Mammary epithelial cell (primary cell): ENCODE measurements at regions not wholly inside any gene's neighbourhood (a gene's known extent, or its start where the extent isn't known, plus 50 kb on each side); places are given as distances from the start of the nearest gene placed in this dataset.

Source experiments
- EZH2 ChIP-seq: IDR thresholded peaks from 2 replicates; pipeline ENCODE4 v1.6.1; 2012; ENCODE audit warnings: low read length, inconsistent platforms, borderline replicate concordance
- TF ChIP-seq, protein P1 (sequence below), 2 donors: IDR thresholded peaks in 1 of 2; conservative IDR thresholded peaks in 1 of 2; 2 replicates each; pipeline ENCODE4 v1.5.1; 2011 to 2012; ENCODE audit warnings: inconsistent platforms in 2 of 2, low read length in 2 of 2, mild to moderate bottlenecking in 2 of 2, control low read depth in 1 of 2, low read depth in 1 of 2; ENCODE audit not compliant: insufficient read depth in 1 of 2; ENCODE audit errors: extremely low read depth in 1 of 2

DNA sequence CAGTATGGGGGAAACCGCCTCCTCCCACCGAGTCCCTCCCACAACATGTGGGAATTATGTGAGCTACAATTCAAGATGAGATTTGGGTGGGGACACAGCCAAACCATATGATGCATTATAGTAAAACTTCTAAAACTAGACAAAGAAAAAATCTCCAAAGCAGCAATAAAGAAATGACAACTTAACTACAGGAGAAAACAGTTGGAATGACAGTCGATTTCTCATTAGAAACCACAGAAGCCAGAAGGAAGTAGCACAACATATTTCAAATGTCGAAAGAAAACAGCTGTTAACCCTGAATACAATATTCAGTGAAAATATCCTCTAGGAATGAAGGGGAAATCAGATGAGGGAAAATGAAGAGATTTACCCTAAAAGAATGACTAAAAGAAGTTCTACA is 53.5 kb upstream of the TCF4 start:
- TF ChIP-seq, protein P1, sequence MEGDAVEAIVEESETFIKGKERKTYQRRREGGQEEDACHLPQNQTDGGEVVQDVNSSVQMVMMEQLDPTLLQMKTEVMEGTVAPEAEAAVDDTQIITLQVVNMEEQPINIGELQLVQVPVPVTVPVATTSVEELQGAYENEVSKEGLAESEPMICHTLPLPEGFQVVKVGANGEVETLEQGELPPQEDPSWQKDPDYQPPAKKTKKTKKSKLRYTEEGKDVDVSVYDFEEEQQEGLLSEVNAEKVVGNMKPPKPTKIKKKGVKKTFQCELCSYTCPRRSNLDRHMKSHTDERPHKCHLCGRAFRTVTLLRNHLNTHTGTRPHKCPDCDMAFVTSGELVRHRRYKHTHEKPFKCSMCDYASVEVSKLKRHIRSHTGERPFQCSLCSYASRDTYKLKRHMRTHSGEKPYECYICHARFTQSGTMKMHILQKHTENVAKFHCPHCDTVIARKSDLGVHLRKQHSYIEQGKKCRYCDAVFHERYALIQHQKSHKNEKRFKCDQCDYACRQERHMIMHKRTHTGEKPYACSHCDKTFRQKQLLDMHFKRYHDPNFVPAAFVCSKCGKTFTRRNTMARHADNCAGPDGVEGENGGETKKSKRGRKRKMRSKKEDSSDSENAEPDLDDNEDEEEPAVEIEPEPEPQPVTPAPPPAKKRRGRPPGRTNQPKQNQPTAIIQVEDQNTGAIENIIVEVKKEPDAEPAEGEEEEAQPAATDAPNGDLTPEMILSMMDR (conservative IDR thresholded peaks at IDR 0.05 in 1 of 2, IDR thresholded peaks at IDR 0.05 in 1 of 2; ENCODE audit: extremely low read depth in 1 of 2, insufficient read depth in 1 of 2, low read depth in 1 of 2, low read length in 2 of 2), result no peak
- no peak for TF ChIP-seq EZH2
